Stimulated activated CD4-positive, alpha-beta T cell treated with anti-CD3 and anti-CD28 coated beads, Interleukin-1b, Interleukin-23, amount 100 ng/mL, for 4 hours (primary cell): ENCODE measurements at regions not wholly inside any gene's neighbourhood (a gene's known extent, or its start where the extent isn't known, plus 50 kb on each side); places are given as distances from the start of the nearest gene placed in this dataset.

Experiments used
- DNase-seq, 2 donors: peaks; one replicate each; pipeline ENCODE4 v3.0.0-alpha.2; 2020; ENCODE audit warnings: low read depth in 2 of 2

DNA sequence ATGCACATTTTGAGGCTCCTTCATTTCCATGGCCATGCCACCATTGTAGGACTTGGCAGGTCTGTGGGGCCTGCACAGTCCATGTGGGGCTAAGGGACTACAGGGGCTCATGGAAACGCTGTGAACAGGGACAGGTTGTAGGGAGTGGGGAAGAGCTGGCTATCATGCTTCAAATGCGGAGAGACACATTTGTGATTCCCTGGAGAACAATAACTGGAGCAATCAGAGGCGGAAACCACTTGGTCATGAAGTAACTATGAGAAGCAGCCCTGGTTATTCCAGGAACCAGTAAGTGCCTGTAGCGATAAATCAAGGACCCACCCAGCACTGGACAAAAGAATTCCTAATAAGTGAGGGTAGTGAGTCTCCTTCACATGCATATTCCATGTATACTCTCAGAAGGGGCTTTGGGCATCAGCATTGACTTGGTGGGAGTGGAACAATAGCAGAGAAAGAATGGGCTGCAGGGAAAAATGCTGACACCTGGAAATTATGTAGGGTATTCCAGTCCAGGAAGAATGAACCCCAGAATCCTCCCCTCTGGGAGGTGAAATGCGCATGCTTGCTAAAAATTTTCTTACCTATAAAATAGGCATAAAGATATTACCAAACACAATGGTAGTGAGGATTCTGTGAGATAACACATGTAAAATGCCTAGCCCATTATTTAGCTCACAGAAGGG, 251.4 kb upstream of the ROPN1 start:
- no peak for DNase-seq

DNA sequence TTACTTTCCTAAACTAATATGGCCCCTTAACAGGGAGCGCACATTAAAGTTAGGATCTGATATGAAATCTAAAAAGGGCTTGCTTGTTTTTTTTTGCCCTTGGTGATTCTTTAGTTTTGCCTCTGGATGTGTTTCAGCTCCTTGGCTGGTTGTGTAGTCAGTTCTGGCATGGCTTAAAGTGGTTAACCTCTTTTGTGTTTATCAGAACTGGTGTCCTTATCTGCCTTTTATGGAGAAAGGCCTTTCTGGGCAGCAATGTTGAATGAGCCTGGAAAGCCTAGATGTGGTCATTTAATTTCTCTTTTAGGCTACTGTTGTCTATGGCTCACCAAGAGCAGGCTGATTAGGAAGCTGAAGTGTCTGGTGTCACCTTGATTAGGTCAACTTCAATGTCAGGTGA, 254.5 kb upstream of the ROPN1 start:
- no peak for DNase-seq

DNA sequence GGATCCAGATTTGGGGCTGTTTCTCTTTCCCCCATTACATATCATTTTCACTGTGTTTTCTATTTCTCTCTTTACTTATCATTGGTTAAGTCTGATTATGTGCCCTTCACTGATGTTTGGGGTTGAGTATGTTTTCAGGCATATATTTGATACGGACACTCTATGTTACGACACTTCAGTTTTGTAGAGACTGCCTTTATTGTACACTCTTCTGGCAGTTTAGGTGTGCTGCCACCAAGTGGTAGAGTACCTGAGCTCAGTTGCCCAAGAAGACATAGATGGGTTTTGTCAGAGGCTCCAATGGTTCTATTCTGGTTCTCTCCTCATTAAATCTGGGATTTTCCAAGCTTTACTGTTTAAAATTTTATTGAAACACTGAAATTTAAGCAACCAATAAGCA, 255.0 kb upstream of the ROPN1 start:
- DNase-seq, result no peak

DNA sequence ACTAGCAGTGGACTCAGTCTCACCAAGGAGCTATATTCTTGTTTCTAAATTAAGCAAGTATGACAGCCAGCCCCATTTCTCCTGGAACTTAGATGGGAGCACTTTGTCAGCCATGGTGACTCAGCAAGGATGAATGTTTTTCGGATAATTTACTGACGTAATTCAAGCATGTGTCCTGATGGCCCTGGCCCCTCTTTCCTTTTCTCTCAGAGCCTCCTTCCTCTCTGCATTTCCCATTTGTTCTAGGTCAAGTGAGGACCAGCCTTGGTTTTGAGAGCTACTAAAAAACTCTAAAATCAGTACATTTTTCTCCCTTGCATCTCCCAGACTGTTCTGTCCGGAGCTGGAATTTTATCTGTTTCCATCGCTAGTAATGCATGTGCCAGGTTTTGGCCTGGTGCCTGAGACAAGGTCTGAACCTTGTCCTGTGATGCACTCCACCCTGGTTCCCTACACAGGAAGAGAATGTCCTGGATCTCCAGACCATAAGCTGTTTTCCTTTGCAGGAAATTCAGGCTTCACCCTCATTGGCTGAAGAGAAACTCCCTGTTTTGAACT, 256.6 kb upstream of the ROPN1 start:
- no peak for DNase-seq

DNA sequence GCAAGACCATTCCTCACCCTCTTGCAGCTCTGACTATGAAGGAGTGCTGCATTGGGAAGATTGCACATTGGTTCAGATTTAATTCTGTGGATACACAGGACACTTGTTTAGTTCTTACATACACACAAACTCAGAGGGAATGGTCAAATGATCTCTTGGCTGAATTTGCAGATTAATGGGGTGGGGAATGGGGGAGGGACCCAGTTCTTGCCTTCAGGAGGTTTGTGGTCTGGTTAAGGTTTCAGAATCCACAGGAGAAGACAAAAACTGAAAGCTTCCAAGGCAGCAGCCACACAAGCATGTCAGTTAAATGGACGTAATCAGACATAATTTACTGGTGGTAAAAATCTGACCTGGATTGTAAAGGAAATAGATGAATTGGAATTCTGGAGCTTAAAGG, 257.1 kb upstream of the ROPN1 start:
- no peak for DNase-seq

DNA sequence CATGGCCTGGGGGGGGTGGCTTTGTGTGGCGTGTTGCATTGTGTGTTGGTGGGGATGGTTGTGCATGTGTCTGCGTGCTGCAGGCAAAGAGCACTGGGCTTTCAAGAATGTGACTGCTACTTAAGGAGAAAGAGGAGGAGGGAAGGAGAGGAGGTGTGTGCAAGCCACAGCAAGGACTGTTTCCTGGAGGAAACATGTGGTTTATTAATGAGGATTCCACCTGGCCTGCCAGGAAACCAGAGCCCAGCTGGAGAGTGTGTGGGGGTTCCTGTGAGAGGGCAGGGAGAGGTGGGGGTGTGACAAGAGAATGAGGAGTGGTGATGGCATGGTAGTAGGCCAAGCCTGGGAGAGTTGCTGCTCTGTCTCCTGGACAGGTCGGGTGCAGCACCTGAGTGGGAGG, 258.1 kb upstream of the ROPN1 start:
- DNase-seq, result no peak

DNA sequence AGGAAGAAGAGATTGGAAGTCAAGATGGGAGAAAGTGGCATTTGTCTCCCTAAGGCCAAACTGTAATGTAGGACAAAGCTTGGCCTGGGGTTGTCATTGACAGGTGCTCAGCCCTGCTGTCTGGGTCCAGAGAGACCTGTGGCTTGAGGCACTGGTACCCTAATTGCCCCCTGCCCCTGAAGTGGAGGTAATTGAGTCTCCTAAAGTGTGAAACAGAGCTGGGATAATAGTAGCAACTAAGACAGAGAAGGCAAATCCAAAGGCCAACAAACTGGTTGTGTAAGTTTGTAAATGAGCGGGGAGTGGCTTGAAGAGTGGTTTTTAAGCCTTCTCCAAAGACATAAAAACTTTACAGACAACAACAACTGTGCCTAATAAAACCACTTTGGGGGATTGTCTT, 264.2 kb upstream of the ROPN1 start:
- DNase-seq, result no peak

DNA sequence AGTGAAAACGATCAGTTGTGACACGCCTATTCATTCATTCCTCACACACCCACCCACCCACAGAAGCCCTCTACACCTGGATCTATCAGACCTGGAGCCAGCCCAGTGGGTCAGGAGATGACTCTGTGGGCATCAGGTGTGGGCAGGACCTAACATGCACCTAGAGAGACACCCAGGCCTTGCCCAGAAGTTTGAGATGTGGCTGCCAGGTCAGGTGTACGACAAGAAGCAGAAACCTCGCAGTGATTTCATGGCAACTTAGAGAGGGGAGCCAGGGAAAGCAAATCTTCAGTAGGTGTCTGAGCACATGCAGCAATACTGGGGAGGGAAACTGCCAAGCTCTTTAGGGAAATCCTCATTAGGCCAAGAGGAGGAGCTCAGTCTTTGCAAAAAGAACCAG, 264.7 kb upstream of the ROPN1 start:
- DNase-seq, result no peak

DNA sequence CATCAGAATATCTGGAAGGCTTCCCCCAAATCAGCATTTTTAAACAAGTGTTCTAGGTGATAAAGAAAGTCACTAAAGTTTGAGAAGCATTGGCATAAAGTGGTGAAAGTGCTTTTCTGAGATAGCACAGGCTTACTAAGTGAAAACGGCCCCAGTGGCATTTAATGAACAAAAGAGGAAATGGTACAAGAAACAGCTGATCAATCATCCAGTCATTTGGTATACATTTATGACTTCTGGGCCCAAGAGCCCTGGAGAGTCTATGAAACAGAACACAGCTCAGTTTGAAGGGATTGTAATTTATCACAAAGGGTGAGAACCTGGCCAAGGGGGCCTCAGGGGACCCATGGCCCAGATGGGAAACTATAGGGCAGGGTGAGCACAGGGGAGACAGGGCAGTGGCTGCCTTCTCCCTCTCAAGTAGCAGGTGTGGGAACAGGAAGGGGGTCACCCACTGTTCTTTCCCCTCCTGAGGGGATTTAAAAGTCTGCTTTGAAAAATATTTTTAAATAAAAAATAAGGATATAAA, 265.5 kb upstream of the ROPN1 start:
- DNase-seq, result no peak

DNA sequence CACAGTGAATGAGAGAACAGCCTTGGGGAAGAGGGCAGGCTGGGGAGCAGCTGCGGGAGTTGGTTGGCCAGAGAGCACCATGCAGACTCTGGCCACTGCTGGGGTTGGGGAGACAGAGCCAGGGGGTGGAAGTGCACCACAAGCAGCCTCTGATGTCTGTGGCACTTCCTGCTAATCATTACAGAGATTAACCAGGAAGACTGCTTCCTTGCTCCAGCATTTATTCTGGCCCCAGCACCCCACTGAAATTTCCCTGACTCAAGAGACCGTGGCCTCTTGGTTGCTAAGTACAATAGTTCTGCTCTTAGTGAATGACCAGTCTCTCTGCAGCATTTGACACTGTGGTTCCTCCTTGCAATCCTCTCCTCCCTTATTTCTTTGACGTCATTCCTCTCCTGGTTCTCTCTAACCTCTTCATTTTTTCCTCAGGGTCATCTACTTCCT, 266.2 kb upstream of the ROPN1 start:
- DNase-seq, result no peak

DNA sequence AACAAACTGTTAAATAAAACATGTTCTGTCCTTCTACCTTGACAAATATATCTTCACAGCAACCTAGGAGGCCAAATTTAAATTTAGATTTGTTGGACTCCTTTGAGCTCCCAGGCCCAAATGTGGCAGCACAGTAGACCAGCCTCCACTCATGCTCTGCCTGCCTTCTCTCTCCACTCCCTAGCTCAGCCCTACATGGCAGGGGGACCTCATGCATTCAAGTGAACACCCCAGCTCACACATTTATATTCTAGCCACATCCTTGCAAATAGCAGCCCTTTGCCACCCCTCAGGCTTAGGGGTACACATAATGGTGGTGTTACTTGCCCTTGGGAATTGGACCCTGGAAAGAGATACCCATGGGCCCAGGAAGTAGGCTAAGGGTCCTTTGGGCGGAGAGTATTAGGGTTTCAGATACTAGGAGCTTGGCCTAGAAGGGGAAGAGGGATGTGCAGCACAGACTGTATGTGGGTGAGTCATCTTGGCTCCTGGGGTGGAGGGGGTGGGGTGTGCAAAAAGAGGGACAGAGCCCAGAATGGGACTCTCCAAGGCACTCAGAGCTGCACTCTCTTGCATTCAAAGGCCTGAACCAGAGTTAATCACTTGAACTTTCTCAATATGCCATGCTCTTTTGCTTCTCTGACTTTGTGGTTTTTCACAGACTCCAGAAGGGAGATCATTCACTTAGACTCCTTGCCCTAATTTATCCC, 268.4 kb upstream of the ROPN1 start:
- no peak for DNase-seq

DNA sequence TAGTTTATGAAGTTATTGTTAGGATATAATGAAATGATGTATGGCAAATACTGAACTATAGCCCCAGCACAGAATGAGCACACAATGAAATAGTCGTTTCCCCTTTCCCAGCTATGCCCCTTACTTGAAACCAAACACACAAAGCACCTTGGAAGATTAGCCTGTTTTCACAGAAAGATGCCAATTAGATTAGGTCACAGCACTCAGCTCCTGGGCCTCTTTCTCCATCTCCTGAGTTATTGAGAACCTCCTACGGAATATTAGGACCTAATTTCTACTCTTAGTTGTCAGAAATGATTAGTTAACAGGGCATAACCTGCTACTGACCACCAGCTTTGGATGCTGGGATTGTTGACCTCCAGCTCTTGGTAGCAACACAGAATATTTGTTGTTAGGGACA, 269.4 kb upstream of the ROPN1 start:
- DNase-seq, result no peak

DNA sequence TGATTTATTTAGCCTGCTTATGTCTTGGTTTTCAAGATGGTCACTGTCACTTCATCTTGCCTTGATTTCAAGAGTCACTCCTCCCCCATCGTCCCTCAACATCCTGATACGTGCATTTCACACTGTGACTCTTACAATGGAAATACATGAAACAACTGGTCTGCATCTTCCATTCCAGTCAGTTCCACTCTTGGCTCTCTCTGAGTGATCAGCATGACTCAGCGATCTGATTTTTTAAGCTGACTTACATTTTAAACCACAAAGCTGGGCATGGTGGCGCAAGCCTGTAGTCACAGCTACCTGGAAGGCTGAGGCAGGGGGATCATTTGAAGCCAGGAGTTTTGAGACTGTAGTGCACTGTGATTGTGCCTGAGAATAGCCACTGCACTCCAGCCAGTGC, 271.2 kb upstream of the ROPN1 start:
- no peak for DNase-seq

DNA sequence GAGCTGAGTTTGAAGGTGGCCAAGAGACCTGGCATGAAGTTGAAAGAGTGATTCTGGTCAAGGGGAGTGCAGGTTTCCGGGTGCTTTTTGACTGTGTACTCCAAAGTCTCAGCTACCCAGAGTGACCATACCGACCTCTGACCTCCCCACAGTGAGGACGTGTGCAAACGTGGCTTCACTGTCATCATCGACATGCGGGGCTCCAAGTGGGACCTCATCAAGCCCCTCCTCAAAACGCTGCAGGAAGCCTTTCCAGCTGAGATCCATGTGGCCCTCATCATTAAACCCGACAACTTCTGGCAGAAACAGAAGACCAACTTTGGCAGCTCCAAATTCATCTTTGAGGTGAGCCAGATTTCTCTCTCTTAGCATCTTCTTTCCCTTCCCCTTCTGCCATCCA, 272.4 kb upstream of the ROPN1 start:
- no peak for DNase-seq

DNA sequence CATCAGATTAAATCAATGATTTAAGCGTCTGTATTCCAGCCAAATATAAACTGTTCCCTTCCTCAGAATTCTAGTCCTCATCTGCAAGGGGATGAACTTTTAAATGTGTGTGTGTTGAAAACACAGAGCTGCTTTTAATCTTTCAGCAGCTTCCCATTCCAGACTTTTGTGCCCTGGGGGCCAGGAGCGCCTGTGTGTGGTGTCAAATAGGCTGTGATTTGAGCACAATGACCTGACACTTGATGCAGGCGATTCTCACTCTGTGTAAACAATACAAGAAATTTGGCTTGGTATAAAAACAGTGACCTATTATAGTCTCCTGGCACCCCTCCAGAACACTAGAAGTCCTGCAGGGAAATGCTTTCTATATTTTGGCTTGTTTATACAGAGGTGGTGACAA, 274.6 kb upstream of the ROPN1 start:
- no peak for DNase-seq

DNA sequence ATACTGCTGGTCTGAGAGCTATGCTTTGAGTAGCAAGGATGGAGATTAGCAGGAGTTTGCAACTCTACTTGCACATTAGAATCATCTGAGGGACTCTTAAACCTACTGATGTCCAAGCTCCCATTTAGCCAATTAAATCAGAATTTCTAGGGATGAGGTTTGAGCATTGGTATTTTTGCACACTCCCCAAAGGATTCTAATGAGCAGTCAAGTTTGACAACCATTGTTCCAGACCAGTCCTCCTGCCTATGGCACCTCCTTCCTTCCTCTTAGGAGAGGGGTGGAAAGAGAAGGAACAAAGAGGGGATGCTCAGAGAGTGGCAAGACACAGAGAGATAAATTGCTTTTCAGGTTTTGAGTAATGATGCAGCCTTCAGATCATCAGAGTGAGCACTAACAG, 275.5 kb upstream of the ROPN1 start:
- DNase-seq, result no peak

DNA sequence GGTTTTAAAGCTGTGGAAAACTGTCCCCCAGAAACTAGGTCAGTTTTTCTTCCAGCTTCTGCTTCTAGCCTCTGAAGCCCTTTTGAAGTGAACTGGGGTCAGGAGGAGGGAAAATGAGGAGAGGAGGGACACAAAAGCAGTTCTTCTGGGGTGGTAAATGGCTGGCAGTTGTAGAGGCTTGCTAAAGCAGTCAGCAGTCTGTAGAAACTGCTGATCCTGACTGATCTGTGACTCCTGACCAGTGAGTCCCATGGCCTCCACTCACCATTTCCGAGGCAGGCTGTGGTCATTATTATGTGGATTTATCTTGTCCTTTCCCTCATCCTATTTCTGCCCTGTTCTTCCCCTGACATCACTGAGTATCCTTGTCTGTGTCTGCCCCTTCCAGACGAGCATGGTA, 276.4 kb upstream of the ROPN1 start:
- no peak for DNase-seq

DNA sequence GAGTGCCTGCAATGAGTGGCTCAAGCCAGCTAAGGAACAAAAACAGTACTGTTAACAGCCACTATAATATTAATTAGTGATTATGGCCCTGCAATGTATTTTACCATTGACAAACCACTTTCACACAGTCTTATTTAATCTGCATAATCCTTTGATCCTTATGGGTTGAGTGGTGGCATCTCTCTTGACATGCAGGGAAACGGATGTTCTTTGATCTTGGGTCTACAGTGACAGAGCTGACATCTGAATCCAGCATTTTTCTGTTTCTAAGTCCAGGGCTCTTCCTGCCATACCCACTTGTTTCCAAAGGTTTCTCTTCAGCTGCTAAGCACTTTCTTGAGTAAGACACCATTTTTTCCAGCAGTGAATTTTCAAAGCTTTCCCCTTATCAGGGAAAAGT, 277.7 kb upstream of the ROPN1 start:
- no peak for DNase-seq

DNA sequence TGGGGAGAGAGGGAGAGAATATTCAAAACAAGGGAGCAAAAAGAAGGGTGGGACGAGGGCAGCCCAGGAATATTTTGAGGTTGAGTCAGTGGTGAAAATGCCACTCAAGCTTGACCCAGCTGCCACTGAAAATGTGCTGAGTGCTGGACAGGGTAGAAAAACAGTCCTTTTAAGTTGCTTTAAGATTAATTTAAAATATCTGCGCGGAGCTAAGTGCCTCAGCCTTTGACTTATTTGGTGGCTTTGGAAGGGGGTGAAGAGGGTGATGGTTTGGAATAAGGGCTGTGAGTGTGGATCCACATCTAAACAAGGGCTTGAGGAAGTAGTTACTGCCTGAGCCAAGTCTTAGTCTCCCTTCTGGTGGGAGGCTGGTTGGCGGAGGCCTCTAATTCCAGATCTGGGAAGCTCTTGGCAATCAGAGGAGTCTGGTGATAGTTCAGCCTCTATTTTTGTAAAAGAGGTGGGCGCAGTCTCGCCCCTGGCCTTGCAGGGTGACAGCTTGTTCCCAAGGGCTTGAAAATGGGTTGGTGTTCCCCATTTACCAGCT, 280.8 kb upstream of the ROPN1 start:
- no peak for DNase-seq

DNA sequence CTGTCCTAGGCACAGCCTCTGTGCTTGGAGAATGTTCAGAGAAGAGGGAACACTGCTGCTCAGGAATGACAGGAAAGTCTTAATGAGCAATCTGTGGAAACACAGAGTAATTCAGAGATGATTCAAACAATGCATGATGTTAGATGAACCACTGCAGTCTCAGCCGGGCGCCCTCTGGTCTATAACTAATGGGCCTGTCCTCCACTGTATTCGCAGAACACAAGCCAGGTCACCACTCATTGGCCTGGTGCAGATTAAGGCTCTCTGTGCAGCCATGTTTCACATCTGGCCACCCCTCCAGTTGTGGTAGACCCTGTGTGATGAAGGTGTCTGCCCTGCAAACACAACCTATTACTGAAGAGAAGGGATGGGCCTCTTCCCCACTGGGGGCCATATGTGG, 281.7 kb upstream of the ROPN1 start:
- DNase-seq, result no peak

DNA sequence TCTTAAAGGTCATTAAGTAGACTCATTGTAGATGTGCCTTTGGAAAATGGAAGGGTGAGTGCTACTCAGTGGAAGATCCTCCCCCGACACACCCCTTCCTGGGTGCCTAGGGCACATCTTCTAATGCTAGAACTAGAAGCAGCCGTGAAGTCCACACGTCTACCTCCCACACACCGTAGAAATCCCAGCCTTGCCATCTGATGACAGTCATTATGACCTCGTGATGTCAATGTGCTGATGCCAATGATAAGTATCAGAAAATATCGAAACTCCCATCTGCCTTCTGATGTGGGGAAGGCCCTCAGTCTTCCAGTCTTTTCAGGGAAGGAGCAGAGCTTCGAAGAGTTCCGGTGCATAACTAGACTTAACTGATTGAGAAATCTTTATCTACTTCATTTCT, 282.1 kb upstream of the ROPN1 start:
- DNase-seq, result no peak

DNA sequence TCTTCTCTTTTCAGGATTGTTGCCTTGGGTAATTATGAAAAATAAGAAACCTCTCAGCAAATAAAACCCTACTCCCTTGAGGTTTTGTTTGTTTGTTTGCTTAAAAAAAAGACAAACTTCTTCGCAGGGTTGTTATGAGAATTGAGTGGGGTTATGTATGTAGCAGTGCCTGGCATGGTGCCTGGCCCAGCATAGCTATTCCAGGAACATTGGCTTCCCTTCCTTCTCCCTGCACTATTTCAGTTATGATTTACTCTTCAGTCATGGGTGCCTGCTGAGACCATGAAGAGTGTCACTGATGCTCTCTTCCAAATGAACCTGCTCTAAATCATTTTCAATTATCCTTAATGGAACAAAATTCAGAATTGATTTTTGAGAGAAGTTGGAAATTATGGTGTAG, 283.5 kb upstream of the ROPN1 start:
- no peak for DNase-seq

DNA sequence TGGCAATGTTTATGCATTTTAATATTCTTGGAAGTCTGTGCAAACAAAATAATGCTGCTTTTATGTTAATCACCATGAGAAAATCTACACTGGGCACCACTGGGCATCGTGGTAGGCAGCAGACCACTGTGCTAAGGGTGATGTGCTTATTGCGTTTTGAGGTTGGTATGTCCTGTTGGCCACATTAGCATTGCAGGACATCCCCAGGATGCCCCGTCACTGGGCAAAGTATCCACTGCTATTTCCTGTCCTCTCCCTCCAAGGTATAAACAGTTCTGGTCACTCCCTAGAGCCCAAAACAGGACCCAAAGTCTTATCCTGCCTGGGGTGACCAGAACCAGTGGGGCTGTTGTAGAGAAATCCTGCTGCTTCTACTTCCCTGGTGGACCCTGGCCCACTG, 284.2 kb upstream of the ROPN1 start:
- DNase-seq, result no peak
